ENCODE measurements at regions not wholly inside any gene's neighbourhood (a gene's known extent, or its start where the extent isn't known, plus 50 kb on each side); places are given as distances from the start of the nearest gene placed in this dataset.

DNA sequence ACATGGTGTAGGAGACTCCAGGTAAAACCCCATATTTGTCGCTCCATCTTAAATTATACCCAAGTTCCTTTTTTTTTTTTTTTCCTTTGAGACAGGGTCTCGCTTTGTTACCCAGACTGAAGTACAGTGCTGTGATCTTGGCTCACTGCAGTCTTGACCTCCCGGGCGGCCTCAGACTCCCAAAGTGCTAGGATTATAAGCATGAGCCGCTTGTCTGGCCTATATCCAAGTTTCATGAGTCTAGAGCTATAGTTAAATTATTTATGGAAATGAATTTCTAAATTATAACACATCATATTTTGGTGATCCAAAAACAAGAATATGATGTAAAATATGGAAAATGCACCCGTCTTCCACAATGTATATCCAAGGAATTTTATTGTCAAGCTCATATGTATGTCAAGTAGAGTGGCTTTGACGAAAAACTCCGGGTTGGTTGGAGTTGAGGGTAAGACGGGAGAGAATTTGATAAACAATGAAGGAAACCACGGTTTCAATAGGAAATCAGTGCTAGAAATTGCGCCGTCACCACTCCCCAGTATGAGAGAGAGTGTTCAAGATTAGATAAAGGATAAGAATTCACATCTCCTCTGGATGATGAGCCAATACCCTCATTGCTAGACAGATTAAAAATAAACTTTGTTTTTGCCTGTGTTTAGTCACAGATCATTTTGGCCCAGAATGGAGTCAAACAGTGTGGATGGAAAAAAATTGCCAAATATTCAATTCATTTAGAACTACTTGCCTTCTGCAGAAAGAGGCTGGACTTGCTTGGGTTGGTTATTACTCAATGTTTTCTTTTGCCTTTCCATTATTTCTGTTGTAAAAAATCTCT is 209.2 kb upstream of the NR2F2 start:
- H3K27me3 ChIP-seq (ENCODE audit: insufficient read depth, low read length): no peaks in the 10 kb centered on the region
- H3K9me3 ChIP-seq (ENCODE audit: control insufficient read depth in 1 of 2, low read length in 2 of 2): no peaks in the 10 kb centered on the region
- intact Hi-C loops (cut with micrococcal nuclease): no loop called here
- Mint-ChIP-seq H3K36me3 (no peaks in the 10 kb centered on the region), H3K4me1 (no peaks in the 10 kb centered on the region), H3K4me3 (no peak overlapping the region), H3K9me3 (peaks cover 0 to 3% (median under 1%) of the 10 kb centered on the region in 8 donors), H3K27ac (no peak overlapping the region), H3K27me3 (no peaks in the 10 kb centered on the region)
- no peak overlapping the region for H3K27ac ChIP-seq (ENCODE audit: low read depth, low read length)
- ChIA-PET CTCF (ENCODE audit: partially characterized antibody) (no interaction called here), POLR2A (ENCODE audit: partially characterized antibody) (no interaction called here)
- no peaks in the 10 kb centered on the region for H3K36me3 ChIP-seq (ENCODE audit: insufficient read depth, low read length)
- no peak for DNase-seq
- no peak overlapping the region for H3K4me3 ChIP-seq (ENCODE audit: low read length in 2 of 2)
- H3K4me1 ChIP-seq (ENCODE audit: insufficient read depth, low read length): no peaks in the 10 kb centered on the region

- no peaks in the 10 kb centered on the region for H3K4me1 Mint-ChIP-seq
- no peak overlapping the region for H3K4me3 Mint-ChIP-seq
- H3K4me1 ChIP-seq (ENCODE audit: insufficient read depth, low read length): no peaks in the 10 kb centered on the region
- ChIA-PET CTCF (ENCODE audit: partially characterized antibody) (no interaction called here), POLR2A (ENCODE audit: partially characterized antibody) (interaction anchor here (0.7 kb wide), 1 partner anchor 30 kb away, joined by 3 read pairs; no protein-coding TSS in a partner anchor)
- intact Hi-C loops (cut with micrococcal nuclease): no loop called here
- no peaks in the 10 kb centered on the region for H3K36me3 Mint-ChIP-seq
- no peaks in the 10 kb centered on the region for H3K36me3 ChIP-seq (ENCODE audit: insufficient read depth, low read length)
- no peak overlapping the region for H3K27ac ChIP-seq (ENCODE audit: low read depth, low read length)
- no peaks in the 10 kb centered on the region for H3K27me3 ChIP-seq (ENCODE audit: insufficient read depth, low read length)
- H3K27me3 Mint-ChIP-seq: peaks cover 0 to 1% of the 10 kb centered on the region in 2 donors
- no peak overlapping the region for H3K4me3 ChIP-seq (ENCODE audit: low read length in 2 of 2)
- no peak overlapping the region for H3K27ac Mint-ChIP-seq
- H3K9me3 ChIP-seq (ENCODE audit: control insufficient read depth in 1 of 2, low read length in 2 of 2): no peaks in the 10 kb centered on the region
- peaks cover 0 to 4% (median 2%) of the 10 kb centered on the region in 8 donors for H3K9me3 Mint-ChIP-seq
- no peak for DNase-seq
Observed at GRCh38 chr15:96122077-96123027, 208.1 kb upstream of the NR2F2 start.

- Mint-ChIP-seq H3K27ac (no peak overlapping the region), H3K27me3 (peaks cover 0 to 1% of the 10 kb centered on the region in 2 donors), H3K4me3 (no peak overlapping the region), H3K9me3 (peaks cover 0 to 4% (median 2%) of the 10 kb centered on the region in 8 donors), H3K4me1 (no peaks in the 10 kb centered on the region), H3K36me3 (no peaks in the 10 kb centered on the region)
- ChIA-PET POLR2A (ENCODE audit: partially characterized antibody) (interaction anchor here (0.6 to 0.7 kb wide), 2 partner anchors 30 to 1056 kb away, joined by 3 read pairs; no protein-coding TSS in a partner anchor), CTCF (ENCODE audit: partially characterized antibody) (no interaction called here)
- no peaks in the 10 kb centered on the region for H3K27me3 ChIP-seq (ENCODE audit: insufficient read depth, low read length)
- H3K4me3 ChIP-seq (ENCODE audit: low read length in 2 of 2): no peak overlapping the region
- H3K9me3 ChIP-seq (ENCODE audit: control insufficient read depth in 1 of 2, low read length in 2 of 2): no peaks in the 10 kb centered on the region
- H3K36me3 ChIP-seq (ENCODE audit: insufficient read depth, low read length): no peaks in the 10 kb centered on the region
- H3K27ac ChIP-seq (ENCODE audit: low read depth, low read length): no peak overlapping the region
- H3K4me1 ChIP-seq (ENCODE audit: insufficient read depth, low read length): no peaks in the 10 kb centered on the region
- intact Hi-C loops (cut with micrococcal nuclease): no loop called here
- DNase-seq: no peak
Observed at GRCh38 chr15:96123028-96123400, 207.5 kb upstream of the NR2F2 start.

DNA sequence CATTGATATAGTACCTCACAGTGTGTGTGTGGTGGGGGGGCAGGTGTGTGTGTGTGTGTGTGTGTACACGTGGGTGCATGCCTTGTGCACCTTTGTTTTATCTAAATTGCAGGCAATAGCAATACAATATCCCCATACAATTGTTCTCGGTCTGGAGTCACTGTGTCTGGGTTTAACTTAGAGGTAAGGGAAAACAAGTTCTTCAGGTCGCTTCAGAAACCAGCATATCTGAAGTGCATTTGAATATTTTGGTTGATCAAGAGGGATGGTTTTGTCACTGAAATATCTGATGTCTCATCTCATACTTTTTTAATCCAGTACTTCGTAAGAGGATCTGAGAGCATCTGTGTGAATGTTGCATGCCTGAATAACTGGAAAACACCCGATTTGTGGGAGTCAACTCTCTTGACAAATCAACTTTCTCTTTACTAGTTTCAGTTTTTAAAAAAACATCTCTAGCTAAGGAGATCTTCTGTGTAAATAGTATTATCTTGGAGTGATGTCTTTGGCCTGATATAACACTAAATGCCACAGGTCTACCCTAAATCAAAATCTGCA is 206.8 kb upstream of the NR2F2 start:
- POLR2A ChIA-PET (ENCODE audit: partially characterized antibody): interaction anchor here (0.6 to 0.7 kb wide), 2 partner anchors 31 to 1057 kb away, joined by 3 read pairs; no protein-coding TSS in a partner anchor
- CTCF ChIA-PET (ENCODE audit: partially characterized antibody): no interaction called here
- Mint-ChIP-seq H3K27me3 (peaks cover 0 to 1% of the 10 kb centered on the region in 2 donors), H3K36me3 (no peaks in the 10 kb centered on the region), H3K9me3 (peaks cover 0 to 4% (median 2%) of the 10 kb centered on the region in 8 donors), H3K4me1 (no peaks in the 10 kb centered on the region), H3K4me3 (no peak overlapping the region), H3K27ac (no peak overlapping the region)
- intact Hi-C loops (cut with micrococcal nuclease): no loop called here
- Histone ChIP-seq H3K36me3 (ENCODE audit: insufficient read depth, low read length) (no peaks in the 10 kb centered on the region), H3K27me3 (ENCODE audit: insufficient read depth, low read length) (no peaks in the 10 kb centered on the region), H3K9me3 (ENCODE audit: control insufficient read depth in 1 of 2, low read length in 2 of 2) (no peaks in the 10 kb centered on the region), H3K4me3 (ENCODE audit: low read length in 2 of 2) (no peak overlapping the region), H3K27ac (ENCODE audit: low read depth, low read length) (no peak overlapping the region), H3K4me1 (ENCODE audit: insufficient read depth, low read length) (no peaks in the 10 kb centered on the region)
- no peak for DNase-seq

- CTCF ChIA-PET (ENCODE audit: partially characterized antibody): no interaction called here
- Histone ChIP-seq H3K4me3 (ENCODE audit: low read length in 2 of 2) (no peak overlapping the region), H3K27ac (ENCODE audit: low read depth, low read length) (no peak overlapping the region), H3K4me1 (ENCODE audit: insufficient read depth, low read length) (no peaks in the 10 kb centered on the region), H3K36me3 (ENCODE audit: insufficient read depth, low read length) (no peaks in the 10 kb centered on the region), H3K27me3 (ENCODE audit: insufficient read depth, low read length) (no peaks in the 10 kb centered on the region), H3K9me3 (ENCODE audit: control insufficient read depth in 1 of 2, low read length in 2 of 2) (no peaks in the 10 kb centered on the region)
- Mint-ChIP-seq H3K4me1 (no peaks in the 10 kb centered on the region), H3K27me3 (peaks cover 0 to 1% of the 10 kb centered on the region in 2 donors), H3K27ac (no peak overlapping the region), H3K9me3 (peaks cover 0 to 4% (median under 1%) of the 10 kb centered on the region in 8 donors), H3K4me3 (no peak overlapping the region), H3K36me3 (no peaks in the 10 kb centered on the region)
- DNase-seq: no peak
- POLR2A ChIA-PET (ENCODE audit: partially characterized antibody): no interaction called here
- intact Hi-C loops (cut with micrococcal nuclease): no loop called here
Observed at GRCh38 chr15:96124436-96124835, 206.1 kb upstream of the NR2F2 start.

- H3K27ac Mint-ChIP-seq: peak overlapping the region in 1 of 7 donors; percentile 58
- DNase-seq: no peak
- H3K9me3 ChIP-seq (ENCODE audit: control insufficient read depth in 1 of 2, low read length in 2 of 2): no peaks in the 10 kb centered on the region
- peaks cover 0 to 1% of the 10 kb centered on the region in 2 donors for H3K27me3 Mint-ChIP-seq
- POLR2A ChIA-PET (ENCODE audit: partially characterized antibody): no interaction called here
- peaks cover 0 to 4% (median 0%) of the 10 kb centered on the region in 8 donors for H3K9me3 Mint-ChIP-seq
- H3K27me3 ChIP-seq (ENCODE audit: insufficient read depth, low read length): no peaks in the 10 kb centered on the region
- no peaks in the 10 kb centered on the region for H3K36me3 Mint-ChIP-seq
- intact Hi-C loops (cut with micrococcal nuclease): no loop called here
- CTCF ChIA-PET (ENCODE audit: partially characterized antibody): interaction anchor here (1.3 kb wide), 1 partner anchor 8 kb away, joined by 3 read pairs; no protein-coding TSS in a partner anchor
- no peaks in the 10 kb centered on the region for H3K4me1 ChIP-seq (ENCODE audit: insufficient read depth, low read length)
- no peak overlapping the region for H3K4me3 Mint-ChIP-seq
- no peaks in the 10 kb centered on the region for H3K4me1 Mint-ChIP-seq
- no peaks in the 10 kb centered on the region for H3K36me3 ChIP-seq (ENCODE audit: insufficient read depth, low read length)
- no peak overlapping the region for H3K4me3 ChIP-seq (ENCODE audit: low read length in 2 of 2)
- H3K27ac ChIP-seq (ENCODE audit: low read depth, low read length): no peak overlapping the region
Observed at GRCh38 chr15:96125721-96126415, 204.6 kb upstream of the NR2F2 start.

Data from CD4-positive, alpha-beta memory T cell (primary cell).